ENCODE measurements at regions not wholly inside any gene's neighbourhood (a gene's known extent, or its start where the extent isn't known, plus 50 kb on each side); places are given as distances from the start of the nearest gene placed in this dataset.

- TF ChIP-seq SIN3A (IDR thresholded peaks at IDR 0.05; ENCODE audit: borderline replicate concordance, insufficient read depth, low read length) (no peak), POLR2AphosphoS5 (IDR thresholded peaks at IDR 0.05; ENCODE audit: low read depth, low read length) (no peak)
Observed at GRCh38 chr5:54754420-54754819, 231.0 kb downstream of the ESM1 start.

All from PFSK-1 (cell line).